Left lobe of liver (tissue), 2 donors: ENCODE measurements at regions not wholly inside any gene's neighbourhood (a gene's known extent, or its start where the extent isn't known, plus 50 kb on each side); places are given as distances from the start of the nearest gene placed in this dataset.
"Not testable (repeated sequence)": the region's sequence is repeated elsewhere in the genome, so short reads cannot be mapped to it uniquely, and the experiment has no call there.

Experiments
- ATAC-seq: fragments of 200-7000 bp; cut with Tn5 transposase; one replicate; pipeline ENCODE4 v1.9.1; 2020; ENCODE audit warnings: mild to moderate bottlenecking, moderate library complexity
- DNase-seq: peaks from one replicate; pipeline ENCODE4 v3.0.0-alpha.2; 2020; ENCODE audit warnings: low spot score
- donor health status: DM: no; HTN: no; CAD: no; lungs with moderate emphysema.
- donor health status: DM: no; HTN: yes; CAD: no.

- DNase-seq, result no peak
- ATAC-seq, result no peak
These were observed 1396.5 kb downstream of the OTOL1 start for GRCh38 chr3:162892921-162893793.

DNA sequence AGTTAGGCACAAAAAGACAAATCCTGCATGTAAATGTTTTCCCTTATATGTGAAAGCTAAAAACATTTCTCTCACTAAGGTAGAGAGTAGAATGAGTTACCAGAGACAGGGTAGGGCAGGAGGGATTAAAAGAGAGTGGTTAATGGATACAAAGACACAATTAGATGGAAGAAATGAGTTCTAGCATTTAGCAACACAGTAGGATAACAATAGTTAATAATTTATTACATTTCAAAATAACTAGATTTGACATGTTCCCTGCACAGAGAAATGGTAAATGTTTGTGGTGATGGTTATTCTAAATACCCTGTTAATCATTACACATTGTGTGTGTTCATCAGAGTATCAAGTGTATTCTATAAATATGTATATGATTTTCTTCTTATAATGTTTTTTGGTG lies 1400.7 kb downstream of the OTOL1 start:
- ATAC-seq, result no peak

DNA sequence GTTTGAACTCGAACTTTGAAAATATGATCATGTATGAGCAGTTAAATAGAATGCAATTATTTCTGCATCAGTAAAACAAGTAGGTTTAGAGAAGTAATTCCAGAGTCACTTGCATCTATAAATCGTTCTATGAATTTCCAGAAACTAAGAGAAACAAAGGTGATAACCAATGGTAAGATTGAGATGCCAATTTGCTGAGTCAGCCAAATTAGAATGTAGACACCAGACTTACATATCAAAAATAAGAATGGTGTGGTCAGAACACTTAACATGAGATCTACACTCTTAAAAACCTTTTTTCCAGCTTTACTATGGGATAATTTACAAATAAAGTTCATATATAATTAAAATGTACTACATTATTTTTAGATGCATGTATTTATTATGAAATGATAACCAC lies 1435.9 kb downstream of the OTOL1 start:
- DNase-seq (no peak), ATAC-seq (no peak)

More for the DNA sequence above, 1400.7 kb downstream of the OTOL1 start:
- no peak for DNase-seq

GRCh38 chr3:162933656-162934055 lies 1437.0 kb downstream of the OTOL1 start:
- no peak for ATAC-seq
- DNase-seq, result no peak

GRCh38 chr3:162936706-162937105 lies 1440.1 kb downstream of the OTOL1 start:
- ATAC-seq, result no peak
- DNase-seq, result no peak

- ATAC-seq (no peak), DNase-seq (no peak)
These were observed 1441.5 kb downstream of the OTOL1 start for GRCh38 chr3:162938083-162938482.

DNA sequence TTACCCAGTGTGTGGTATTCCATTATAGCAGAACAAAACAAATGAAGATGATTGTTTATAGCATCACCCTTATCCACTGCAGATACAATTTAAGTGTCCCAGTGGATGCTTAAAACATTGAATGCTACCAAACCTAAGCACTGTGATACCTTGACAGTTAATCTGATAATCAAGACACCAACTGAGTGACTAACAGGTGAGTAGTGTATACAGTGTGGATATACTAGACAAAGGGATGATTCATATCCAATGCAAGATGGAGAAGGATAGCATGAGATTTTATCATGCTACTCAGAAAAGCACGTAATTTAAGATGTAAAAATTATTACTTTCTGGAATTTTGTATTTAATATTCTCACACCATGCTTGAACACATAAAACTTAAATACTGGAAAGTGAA lies 1449.0 kb downstream of the OTOL1 start:
- DNase-seq (no peak), ATAC-seq (no peak)

- no peak for DNase-seq
- no peak for ATAC-seq
These were observed 1460.1 kb downstream of the OTOL1 start for GRCh38 chr3:162956711-162957110.

GRCh38 chr3:162960269-162960668 lies 1463.7 kb downstream of the OTOL1 start:
- DNase-seq (no peak), ATAC-seq (no peak)

- DNase-seq, result no peak
- ATAC-seq, result no peak
These were observed 1473.7 kb downstream of the OTOL1 start for GRCh38 chr3:162970292-162970691.

DNA sequence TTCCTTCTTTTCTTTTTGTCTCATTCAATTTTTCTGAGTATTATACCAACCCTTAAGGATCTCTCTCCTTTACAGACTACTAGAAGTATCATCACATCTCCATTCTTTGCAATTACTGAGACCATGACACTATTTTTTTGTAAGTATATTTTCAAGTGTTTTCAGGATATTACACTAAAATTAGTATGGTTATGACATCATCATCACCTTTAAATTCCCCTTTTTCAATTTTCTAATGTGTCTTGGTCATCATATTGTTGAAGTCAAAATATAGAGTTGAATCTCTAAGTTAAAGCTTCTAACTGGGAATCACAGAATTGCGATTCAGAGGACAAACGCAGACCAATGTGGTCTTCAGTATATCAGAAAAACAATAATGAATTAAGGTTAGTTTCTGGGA lies 1475.1 kb downstream of the OTOL1 start:
- ATAC-seq (no peak), DNase-seq (no peak)

- DNase-seq (no peak), ATAC-seq (no peak)
These were observed 1476.9 kb downstream of the OTOL1 start for GRCh38 chr3:162973428-162973917.

DNA sequence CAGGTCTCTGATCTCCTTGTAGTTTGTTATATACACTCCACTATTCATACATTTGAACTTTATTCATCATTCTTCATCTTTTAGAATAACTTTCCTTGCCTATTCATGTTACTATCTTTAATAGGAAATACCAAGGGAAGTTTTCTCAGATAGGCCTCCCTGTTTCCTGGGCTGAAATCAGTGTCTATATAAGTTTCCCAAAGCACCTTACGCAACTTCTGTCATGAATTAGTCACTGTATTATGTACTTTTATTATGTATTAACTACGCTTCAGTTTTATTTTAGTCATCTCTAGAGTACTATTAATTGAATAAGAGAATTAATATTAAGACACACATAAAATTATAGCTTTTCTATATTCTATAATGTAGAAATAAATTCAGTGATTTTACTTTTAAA lies 1481.5 kb downstream of the OTOL1 start:
- no peak for ATAC-seq
- DNase-seq, result no peak

DNA sequence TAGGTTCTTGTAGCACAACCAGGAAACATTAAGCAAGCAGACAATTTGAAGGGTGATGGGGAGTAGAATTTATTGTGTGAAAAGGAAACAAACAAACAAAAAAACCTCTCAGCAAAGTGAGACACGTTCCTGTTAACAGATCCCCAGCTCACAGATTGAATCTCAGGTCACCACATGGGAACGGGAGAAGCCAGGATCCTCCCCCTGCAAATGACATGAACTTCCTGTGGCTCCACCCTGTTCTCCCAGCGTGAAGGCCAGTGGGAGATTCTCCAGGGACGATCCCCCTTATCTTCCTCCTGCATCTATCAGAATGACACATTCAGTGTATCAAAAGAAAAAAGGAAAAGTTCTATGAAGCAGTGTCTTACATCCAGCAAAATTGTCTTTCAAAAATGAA lies 1488.1 kb downstream of the OTOL1 start:
- DNase-seq, result no peak

GRCh38 chr3:162987085-162987794 lies 1490.6 kb downstream of the OTOL1 start:
- not testable (repeated sequence) for DNase-seq, ATAC-seq

More for the DNA sequence above, 1488.1 kb downstream of the OTOL1 start:
- no peak for ATAC-seq

- no peak for ATAC-seq
- DNase-seq, result no peak
These were observed 1496.1 kb downstream of the OTOL1 start for GRCh38 chr3:162992741-162993140.

DNA sequence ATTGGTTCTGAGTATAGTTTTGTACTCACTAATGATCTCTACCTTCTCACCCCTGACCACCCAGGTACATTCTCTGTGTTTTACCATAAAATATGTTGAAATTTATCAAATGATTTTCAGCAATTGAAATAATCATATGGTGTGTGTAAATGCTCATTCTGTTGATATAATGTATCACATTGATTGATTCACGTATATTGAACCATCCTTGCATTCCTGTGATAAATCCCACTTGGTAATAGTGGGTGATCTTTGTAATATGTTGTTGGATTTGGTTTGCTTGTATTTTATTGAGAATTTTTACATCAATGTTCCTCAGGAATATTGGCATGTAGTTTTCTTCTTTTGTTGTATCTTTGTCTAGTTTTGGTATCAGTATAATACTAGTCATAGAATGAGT lies 1497.6 kb downstream of the OTOL1 start:
- no peak for ATAC-seq
- DNase-seq, result no peak

- DNase-seq (no peak), ATAC-seq (no peak)
These were observed 1499.8 kb downstream of the OTOL1 start for GRCh38 chr3:162996368-162996767.

- no peak for DNase-seq
- ATAC-seq, result no peak
These were observed 1501.6 kb downstream of the OTOL1 start for GRCh38 chr3:162998205-162998604.

DNA sequence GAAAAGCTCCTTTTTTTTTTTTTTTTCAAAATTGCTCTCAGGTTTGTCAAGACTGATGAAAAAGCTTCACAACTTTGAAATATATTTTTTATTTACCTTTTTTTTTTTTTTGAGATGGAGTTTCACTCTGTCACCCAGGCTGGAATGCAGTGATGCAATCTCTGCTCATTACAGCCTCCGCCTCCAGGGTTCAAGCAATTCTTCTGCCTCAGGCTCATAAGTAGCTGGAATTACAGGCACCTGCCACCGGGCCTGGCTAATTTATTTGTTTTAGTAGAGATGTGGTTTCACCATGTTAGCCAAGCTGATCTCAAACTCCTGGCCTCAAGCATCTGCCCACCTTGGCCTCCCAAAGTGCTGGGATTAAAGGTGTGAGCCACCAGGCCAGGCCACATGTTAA lies 1515.0 kb downstream of the OTOL1 start:
- no peak for DNase-seq

DNA sequence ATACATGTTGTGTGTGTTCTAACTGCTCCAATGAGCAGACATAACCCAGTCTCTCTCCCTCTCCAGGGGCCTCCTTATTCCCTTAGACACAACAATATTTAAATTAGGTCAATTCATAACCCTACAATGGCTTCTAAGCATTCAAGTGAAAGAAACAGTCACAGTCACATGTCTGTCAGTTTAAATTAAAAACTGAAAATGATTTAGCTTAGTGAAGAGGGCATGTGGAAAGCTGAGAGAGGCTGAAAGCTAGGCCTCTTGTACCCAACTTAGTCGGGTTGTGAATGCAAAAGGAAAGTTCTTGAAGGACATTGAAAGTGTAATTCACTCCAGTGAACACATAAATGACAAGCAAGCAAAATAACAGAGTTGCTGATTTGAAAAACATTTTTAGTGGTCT lies 1519.6 kb downstream of the OTOL1 start:
- DNase-seq, result no peak
- no peak for ATAC-seq

More for the DNA sequence above, 1515.0 kb downstream of the OTOL1 start:
- no peak for ATAC-seq

- no peak for ATAC-seq
These were observed 1521.5 kb downstream of the OTOL1 start for GRCh38 chr3:163018067-163018466.

More at GRCh38 chr3:163018067-163018466, 1521.5 kb downstream of the OTOL1 start:
- no peak for DNase-seq
